Activated naive CD8-positive, alpha-beta T cell treated with anti-CD3 and anti-CD28 coated beads, Interleukin-2, amount 50 U/mL, for 24 hours (primary cell): ENCODE measurements at regions not wholly inside any gene's neighbourhood (a gene's known extent, or its start where the extent isn't known, plus 50 kb on each side); places are given as distances from the start of the nearest gene placed in this dataset.

ENCODE experiments used
- ATAC-seq: fragments of 150-1000 bp; cut with Tn5 transposase; one replicate; pipeline ENCODE4 v1.10.0; 2021
- DNase-seq: peaks from one replicate; pipeline ENCODE4 v3.0.0; 2021
- H3K27ac Mint-ChIP-seq: one replicate; pipeline ENCODE4 v1.8.0; 2021; ENCODE audit warnings: mild to moderate bottlenecking, mixed read lengths
- H3K27me3 Mint-ChIP-seq: one replicate; pipeline ENCODE4 v1.8.0; 2021; ENCODE audit warnings: mixed read lengths
- H3K36me3 Mint-ChIP-seq: one replicate; pipeline ENCODE4 v1.8.0; 2021; ENCODE audit warnings: low read depth, mixed read lengths
- H3K4me1 Mint-ChIP-seq: one replicate; pipeline ENCODE4 v1.8.0; 2021; ENCODE audit warnings: mixed read lengths
- H3K4me3 Mint-ChIP-seq: one replicate; pipeline ENCODE4 v1.8.0; 2021; ENCODE audit warnings: mild to moderate bottlenecking, moderate library complexity, mixed read lengths
- H3K9me3 Mint-ChIP-seq: one replicate; pipeline ENCODE4 v1.8.0; 2021; ENCODE audit warnings: mixed read lengths

DNA sequence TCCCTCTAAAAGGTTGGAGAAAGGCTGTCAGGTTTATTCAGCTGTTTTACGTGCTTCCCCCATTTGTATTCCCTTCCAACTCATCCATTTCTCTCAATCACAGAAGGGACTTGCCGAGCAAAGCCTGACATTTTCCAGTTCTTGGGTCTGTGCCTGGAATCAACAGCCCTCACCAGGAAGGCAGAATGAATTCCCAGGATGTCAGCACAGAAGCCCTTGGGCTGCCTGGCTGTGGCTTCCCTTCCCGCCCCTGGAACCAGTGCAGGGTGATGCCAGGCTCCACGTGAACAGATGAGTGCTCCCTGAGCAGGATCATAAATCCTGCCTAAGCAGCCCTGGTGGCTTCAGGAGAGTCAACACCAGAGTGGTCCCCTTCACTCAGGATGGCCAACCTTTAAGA, 86.1 kb upstream of the CD83 start:
- Mint-ChIP-seq H3K4me1 (peaks cover 8% of the 10 kb centered on the region), H3K36me3 (no peaks in the 10 kb centered on the region), H3K4me3 (no peak overlapping the region), H3K27me3 (peaks cover 26% of the 10 kb centered on the region), H3K27ac (no peak overlapping the region), H3K9me3 (no peaks in the 10 kb centered on the region)
- no peak for DNase-seq
- ATAC-seq = no peak

- H3K4me3 Mint-ChIP-seq = no peak overlapping the region
Measured at GRCh38 chr6:14035071-14035847, 82.3 kb upstream of the CD83 start.

GRCh38 chr6:14035874-14036273, 81.7 kb upstream of the CD83 start:
- Mint-ChIP-seq H3K4me1 (peaks cover 4% of the 10 kb centered on the region), H3K4me3 (no peak overlapping the region), H3K27ac (no peak overlapping the region), H3K27me3 (peaks cover 14% of the 10 kb centered on the region), H3K36me3 (no peaks in the 10 kb centered on the region), H3K9me3 (no peaks in the 10 kb centered on the region)
- DNase-seq (no peak), ATAC-seq (no peak)

More at GRCh38 chr6:14035071-14035847, 82.3 kb upstream of the CD83 start:
- Mint-ChIP-seq H3K36me3 (no peaks in the 10 kb centered on the region), H3K27me3 (peaks cover 14% of the 10 kb centered on the region), H3K4me1 (peaks cover 4% of the 10 kb centered on the region), H3K9me3 (no peaks in the 10 kb centered on the region), H3K27ac (no peak overlapping the region)
- DNase-seq (no peak), ATAC-seq (no peak)

GRCh38 chr6:14036911-14037310, 80.7 kb upstream of the CD83 start:
- Mint-ChIP-seq H3K27me3 (peaks cover 17% of the 10 kb centered on the region), H3K4me3 (no peak overlapping the region)
- ATAC-seq = no peak

DNA sequence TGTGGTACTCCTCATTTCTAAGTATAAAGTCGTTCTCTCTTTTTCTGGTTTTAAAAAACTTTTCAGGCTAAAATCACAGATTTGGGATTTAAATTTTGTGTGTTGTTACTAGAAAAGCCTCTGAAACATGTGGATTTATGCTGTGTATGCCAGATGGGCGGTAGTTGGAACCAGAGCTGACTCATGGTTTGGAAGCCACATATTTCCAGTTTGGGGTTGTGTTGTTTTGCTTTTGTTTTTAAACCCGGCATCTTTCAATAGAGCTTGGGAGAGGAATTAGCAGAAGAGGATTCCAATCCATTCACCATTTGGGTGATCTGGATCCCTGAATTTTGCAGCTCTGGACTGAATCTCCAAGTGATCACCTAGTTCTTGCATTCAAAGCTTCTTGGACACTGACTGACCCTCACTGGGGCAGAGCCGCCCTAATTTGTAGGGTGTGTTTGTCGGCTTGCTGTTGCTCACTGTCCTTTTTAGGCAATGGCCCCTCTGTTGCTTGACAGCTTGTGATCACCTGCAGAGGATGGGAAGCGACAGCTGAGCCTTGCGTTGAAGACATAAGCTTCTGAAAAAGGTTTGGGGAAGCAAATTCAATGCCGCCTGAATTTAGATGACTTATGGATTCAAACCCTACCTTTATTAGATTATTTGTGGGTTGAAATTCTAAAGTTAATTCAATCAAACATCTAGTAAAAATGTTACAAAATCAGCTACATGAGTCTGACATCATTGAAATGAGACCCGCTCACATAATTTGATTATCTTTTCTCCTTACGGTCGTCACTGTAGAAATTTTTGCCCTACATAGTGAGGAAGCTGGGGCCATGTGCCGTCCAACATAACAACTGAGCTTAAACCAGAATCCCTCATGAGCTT, 79.9 kb upstream of the CD83 start:
- Mint-ChIP-seq H3K4me1 (peaks cover 4% of the 10 kb centered on the region), H3K4me3 (no peak overlapping the region), H3K36me3 (no peaks in the 10 kb centered on the region), H3K27ac (no peak overlapping the region), H3K9me3 (no peaks in the 10 kb centered on the region), H3K27me3 (peaks cover 17% of the 10 kb centered on the region)
- ATAC-seq = peak; percentile 49
- DNase-seq = no peak

More at GRCh38 chr6:14036911-14037310, 80.7 kb upstream of the CD83 start:
- DNase-seq = no peak
- H3K4me1 Mint-ChIP-seq = peaks cover 4% of the 10 kb centered on the region
- no peaks in the 10 kb centered on the region for H3K9me3 Mint-ChIP-seq
- H3K27ac Mint-ChIP-seq = no peak overlapping the region
- no peaks in the 10 kb centered on the region for H3K36me3 Mint-ChIP-seq

- H3K4me3 Mint-ChIP-seq = no peak overlapping the region
- H3K27me3 Mint-ChIP-seq = peaks cover 18% of the 10 kb centered on the region
- no peaks in the 10 kb centered on the region for H3K9me3 Mint-ChIP-seq
- no peak for DNase-seq
- H3K4me1 Mint-ChIP-seq = peaks cover 4% of the 10 kb centered on the region
- no peak overlapping the region for H3K27ac Mint-ChIP-seq
- ATAC-seq = no peak
- no peaks in the 10 kb centered on the region for H3K36me3 Mint-ChIP-seq
Measured at GRCh38 chr6:14038467-14039437, 78.8 kb upstream of the CD83 start.

- no peak for ATAC-seq
- H3K27me3 Mint-ChIP-seq = peaks cover 15% of the 10 kb centered on the region
- peaks cover 4% of the 10 kb centered on the region for H3K4me1 Mint-ChIP-seq
Measured at GRCh38 chr6:14040042-14040441, 77.5 kb upstream of the CD83 start.

DNA sequence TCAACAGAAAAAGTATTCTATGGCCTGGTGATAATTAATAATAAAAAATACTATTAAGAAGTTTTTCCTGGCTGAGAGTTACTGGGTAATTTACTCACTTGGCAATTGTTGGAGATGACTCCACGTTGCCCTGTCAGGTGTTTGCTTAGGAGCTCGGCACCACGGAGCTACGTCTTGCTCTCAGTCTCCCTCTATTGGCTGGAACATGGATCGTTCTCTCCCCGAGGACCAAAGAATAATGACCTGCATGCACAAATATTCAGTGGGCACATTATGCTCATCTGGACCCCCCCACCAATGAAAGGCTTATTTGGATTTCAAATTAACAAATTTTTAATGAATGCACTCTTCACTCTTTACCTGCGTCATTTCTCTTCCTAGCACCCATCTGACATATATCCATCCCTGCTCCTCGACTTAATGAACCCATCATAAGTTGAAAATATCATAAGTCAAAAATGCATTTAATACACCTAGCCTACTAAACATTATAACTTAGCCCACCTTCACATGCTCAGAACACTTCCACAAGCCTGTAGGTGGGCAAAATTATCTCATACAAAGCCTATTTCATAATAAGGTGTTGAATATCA, 71.0 kb upstream of the CD83 start:
- no peak overlapping the region for H3K27ac Mint-ChIP-seq
- ATAC-seq = peak; percentile 71
- H3K27me3 Mint-ChIP-seq = peaks cover 20% of the 10 kb centered on the region
- no peak overlapping the region for H3K4me3 Mint-ChIP-seq
- no peaks in the 10 kb centered on the region for H3K9me3 Mint-ChIP-seq
- no peaks in the 10 kb centered on the region for H3K36me3 Mint-ChIP-seq
- peak; percentile 40 for DNase-seq
- H3K4me1 Mint-ChIP-seq = no peaks in the 10 kb centered on the region

More at GRCh38 chr6:14040042-14040441, 77.5 kb upstream of the CD83 start:
- no peak overlapping the region for H3K4me3 Mint-ChIP-seq
- no peak for DNase-seq
- no peaks in the 10 kb centered on the region for H3K36me3 Mint-ChIP-seq
- no peak overlapping the region for H3K27ac Mint-ChIP-seq
- no peaks in the 10 kb centered on the region for H3K9me3 Mint-ChIP-seq

DNA sequence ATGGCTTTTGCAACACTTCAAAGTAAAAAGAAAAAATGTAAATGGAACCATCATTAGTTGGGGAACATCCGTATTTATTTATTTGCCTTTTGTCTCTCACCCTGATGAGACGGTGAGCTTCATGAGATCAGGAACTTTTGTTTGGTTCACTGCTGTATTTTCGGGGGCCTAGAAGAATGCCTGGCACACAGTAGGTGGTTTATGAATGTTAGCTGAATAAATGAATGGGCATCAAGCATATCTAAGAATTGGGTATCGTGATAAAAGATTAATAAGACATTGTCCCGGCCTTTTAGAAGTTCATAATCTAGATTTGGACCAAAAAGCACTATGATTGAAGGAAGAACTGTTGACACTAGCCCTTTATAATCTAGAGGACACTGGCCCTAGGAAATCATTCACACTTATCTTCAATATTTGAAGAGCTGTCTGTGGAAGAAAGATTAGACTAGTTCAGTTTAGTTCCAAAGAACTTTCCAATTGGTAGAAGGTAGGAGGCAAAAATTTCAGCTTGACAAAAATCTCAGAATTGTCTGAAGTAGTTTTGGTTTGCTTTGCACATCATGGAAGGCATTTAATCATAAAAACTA, 70.3 kb upstream of the CD83 start:
- H3K27me3 Mint-ChIP-seq = peaks cover 20% of the 10 kb centered on the region
- H3K4me3 Mint-ChIP-seq = no peak overlapping the region
- no peak for DNase-seq
- no peak overlapping the region for H3K27ac Mint-ChIP-seq
- no peaks in the 10 kb centered on the region for H3K4me1 Mint-ChIP-seq
- H3K36me3 Mint-ChIP-seq = no peaks in the 10 kb centered on the region
- ATAC-seq = no peak
- H3K9me3 Mint-ChIP-seq = no peaks in the 10 kb centered on the region

GRCh38 chr6:14048837-14049236, 68.7 kb upstream of the CD83 start:
- no peaks in the 10 kb centered on the region for H3K9me3 Mint-ChIP-seq

DNA sequence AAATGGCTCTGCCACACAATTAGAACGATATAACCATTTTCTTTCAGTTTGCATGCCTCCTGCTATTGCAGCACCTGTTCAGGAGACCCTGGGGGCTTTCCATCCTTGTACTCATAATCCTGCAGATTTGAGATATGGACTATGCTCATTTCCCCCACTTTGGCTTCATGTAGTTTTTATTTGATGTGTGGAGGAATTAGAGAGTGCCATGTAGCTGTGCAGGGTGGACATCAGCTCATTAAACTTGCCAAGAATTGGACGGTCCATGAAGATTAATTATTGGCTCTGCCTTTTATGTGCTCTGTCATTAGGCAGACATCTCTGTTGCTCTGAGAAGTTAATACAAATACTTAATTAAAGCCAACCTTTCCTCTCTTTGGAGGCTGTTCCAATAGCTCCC, 66.2 kb upstream of the CD83 start:
- Mint-ChIP-seq H3K27ac (no peak overlapping the region), H3K9me3 (no peaks in the 10 kb centered on the region), H3K4me1 (no peaks in the 10 kb centered on the region), H3K36me3 (no peaks in the 10 kb centered on the region), H3K27me3 (peaks cover 12% of the 10 kb centered on the region), H3K4me3 (no peak overlapping the region)
- DNase-seq (no peak), ATAC-seq (no peak)

More at GRCh38 chr6:14048837-14049236, 68.7 kb upstream of the CD83 start:
- Mint-ChIP-seq H3K36me3 (no peaks in the 10 kb centered on the region), H3K4me1 (no peaks in the 10 kb centered on the region), H3K27me3 (peaks cover 18% of the 10 kb centered on the region), H3K27ac (no peak overlapping the region), H3K4me3 (no peak overlapping the region)
- no peak for ATAC-seq
- no peak for DNase-seq

DNA sequence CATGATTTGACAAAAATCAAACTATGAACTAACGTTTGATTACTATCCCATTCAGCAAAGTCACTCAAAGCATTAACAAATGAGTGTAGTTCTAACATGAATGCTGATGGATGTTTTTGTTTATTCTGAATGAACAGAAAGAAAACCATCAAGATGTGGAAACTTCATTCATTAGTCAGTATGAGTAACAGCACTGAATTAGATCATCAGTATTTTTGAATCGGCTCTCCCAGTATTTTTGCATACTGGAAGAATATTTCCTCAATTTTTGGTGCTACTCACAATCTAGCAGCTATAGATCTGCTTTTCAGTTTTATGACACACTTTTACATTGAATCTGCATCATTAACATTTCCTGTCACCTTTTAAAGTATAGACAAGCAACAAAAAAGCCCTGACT, 63.8 kb upstream of the CD83 start:
- Mint-ChIP-seq H3K4me3 (no peak overlapping the region), H3K36me3 (no peaks in the 10 kb centered on the region), H3K27ac (no peak overlapping the region), H3K4me1 (no peaks in the 10 kb centered on the region), H3K9me3 (no peaks in the 10 kb centered on the region), H3K27me3 (peaks cover 15% of the 10 kb centered on the region)
- ATAC-seq (no peak), DNase-seq (no peak)

DNA sequence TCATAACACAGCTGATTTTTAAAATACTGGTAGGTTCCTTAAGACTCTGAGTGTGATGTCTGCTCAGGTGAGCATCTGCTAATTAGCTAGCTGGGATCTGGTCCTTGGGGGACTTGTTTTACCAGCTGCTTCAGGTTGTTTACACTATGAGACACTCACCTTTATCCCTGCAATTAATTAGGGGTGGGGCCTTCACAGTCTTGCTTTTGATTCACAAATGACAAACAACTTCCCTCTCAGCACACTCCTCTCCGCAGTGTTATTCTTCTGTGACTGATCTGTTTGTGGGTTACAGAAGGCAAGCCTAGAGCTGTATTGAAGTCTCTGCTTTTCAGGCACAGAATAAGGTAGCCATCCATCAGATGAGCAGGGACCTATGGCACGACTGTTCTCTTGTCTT, 62.0 kb upstream of the CD83 start:
- no peaks in the 10 kb centered on the region for H3K36me3 Mint-ChIP-seq
- H3K27me3 Mint-ChIP-seq = peaks cover 20% of the 10 kb centered on the region
- ATAC-seq (no peak), DNase-seq (no peak)
- H3K27ac Mint-ChIP-seq = no peak overlapping the region
- H3K4me1 Mint-ChIP-seq = no peaks in the 10 kb centered on the region
- no peak overlapping the region for H3K4me3 Mint-ChIP-seq
- no peaks in the 10 kb centered on the region for H3K9me3 Mint-ChIP-seq
